ENCODE measurements at regions not wholly inside any gene's neighbourhood (a gene's known extent, or its start where the extent isn't known, plus 50 kb on each side); places are given as distances from the start of the nearest gene placed in this dataset.

DNA sequence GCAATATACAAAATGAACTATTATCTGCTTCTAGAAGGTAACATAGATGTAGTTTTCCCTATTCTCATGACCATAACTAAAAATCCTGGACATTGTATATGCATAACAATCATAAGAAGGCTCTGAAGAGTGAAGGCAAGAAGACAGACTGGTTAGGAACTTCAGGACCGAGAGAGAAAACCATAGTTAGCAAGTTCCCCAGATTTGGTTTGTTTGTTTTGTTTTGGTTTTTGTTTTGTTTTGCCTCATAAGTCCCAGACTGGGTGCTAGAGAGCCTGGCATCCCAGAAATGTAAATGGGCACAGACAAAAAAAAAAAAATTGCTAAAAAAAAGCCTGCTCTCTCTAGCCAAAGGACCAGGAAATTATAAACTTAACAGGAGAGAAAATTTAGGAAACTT is 192.2 kb upstream of the FBXO11 start:
- TF ChIP-seq, protein P1, sequence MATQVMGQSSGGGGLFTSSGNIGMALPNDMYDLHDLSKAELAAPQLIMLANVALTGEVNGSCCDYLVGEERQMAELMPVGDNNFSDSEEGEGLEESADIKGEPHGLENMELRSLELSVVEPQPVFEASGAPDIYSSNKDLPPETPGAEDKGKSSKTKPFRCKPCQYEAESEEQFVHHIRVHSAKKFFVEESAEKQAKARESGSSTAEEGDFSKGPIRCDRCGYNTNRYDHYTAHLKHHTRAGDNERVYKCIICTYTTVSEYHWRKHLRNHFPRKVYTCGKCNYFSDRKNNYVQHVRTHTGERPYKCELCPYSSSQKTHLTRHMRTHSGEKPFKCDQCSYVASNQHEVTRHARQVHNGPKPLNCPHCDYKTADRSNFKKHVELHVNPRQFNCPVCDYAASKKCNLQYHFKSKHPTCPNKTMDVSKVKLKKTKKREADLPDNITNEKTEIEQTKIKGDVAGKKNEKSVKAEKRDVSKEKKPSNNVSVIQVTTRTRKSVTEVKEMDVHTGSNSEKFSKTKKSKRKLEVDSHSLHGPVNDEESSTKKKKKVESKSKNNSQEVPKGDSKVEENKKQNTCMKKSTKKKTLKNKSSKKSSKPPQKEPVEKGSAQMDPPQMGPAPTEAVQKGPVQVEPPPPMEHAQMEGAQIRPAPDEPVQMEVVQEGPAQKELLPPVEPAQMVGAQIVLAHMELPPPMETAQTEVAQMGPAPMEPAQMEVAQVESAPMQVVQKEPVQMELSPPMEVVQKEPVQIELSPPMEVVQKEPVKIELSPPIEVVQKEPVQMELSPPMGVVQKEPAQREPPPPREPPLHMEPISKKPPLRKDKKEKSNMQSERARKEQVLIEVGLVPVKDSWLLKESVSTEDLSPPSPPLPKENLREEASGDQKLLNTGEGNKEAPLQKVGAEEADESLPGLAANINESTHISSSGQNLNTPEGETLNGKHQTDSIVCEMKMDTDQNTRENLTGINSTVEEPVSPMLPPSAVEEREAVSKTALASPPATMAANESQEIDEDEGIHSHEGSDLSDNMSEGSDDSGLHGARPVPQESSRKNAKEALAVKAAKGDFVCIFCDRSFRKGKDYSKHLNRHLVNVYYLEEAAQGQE (IDR thresholded peaks at IDR 0.05; ENCODE audit: low read depth) = no peak
- TF ChIP-seq ZBTB7A (IDR thresholded peaks at IDR 0.05; ENCODE audit: low read depth) (no peak), NFIC (IDR thresholded peaks at IDR 0.05) (no peak), CREB1 (IDR thresholded peaks at IDR 0.05; ENCODE audit: low read depth) (no peak), EGR1 (IDR thresholded peaks at IDR 0.05) (no peak)
- TF ChIP-seq, protein P2, sequence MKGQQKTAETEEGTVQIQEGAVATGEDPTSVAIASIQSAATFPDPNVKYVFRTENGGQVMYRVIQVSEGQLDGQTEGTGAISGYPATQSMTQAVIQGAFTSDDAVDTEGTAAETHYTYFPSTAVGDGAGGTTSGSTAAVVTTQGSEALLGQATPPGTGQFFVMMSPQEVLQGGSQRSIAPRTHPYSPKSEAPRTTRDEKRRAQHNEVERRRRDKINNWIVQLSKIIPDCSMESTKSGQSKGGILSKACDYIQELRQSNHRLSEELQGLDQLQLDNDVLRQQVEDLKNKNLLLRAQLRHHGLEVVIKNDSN (IDR thresholded peaks at IDR 0.05) = no peak
- TF ChIP-seq, protein P3, sequence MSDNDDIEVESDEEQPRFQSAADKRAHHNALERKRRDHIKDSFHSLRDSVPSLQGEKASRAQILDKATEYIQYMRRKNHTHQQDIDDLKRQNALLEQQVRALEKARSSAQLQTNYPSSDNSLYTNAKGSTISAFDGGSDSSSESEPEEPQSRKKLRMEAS (IDR thresholded peaks at IDR 0.05) = no peak

DNA sequence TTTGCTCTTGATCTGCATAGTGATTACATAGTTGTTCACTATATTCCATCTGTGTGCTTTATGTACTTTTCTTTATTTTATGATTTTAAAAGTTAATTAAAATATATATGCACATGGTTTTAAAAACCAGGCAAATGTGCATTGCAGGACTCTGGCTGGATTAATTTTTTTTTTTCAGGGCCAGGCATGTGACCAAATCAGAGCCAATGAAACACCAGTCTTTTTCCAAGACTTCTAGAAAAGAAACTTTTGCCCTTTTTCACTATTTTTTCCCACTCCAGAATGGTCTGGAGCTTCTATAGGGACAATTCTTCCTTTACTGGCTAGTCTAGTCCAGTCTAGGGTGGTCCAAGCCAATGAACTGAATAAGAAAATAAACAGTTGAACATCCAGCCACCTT is 198.1 kb upstream of the FBXO11 start:
- TF ChIP-seq CREB1 (IDR thresholded peaks at IDR 0.05; ENCODE audit: low read depth) = no peak
- TF ChIP-seq, protein P2 (IDR thresholded peaks at IDR 0.05) = peak; percentile 59

DNA sequence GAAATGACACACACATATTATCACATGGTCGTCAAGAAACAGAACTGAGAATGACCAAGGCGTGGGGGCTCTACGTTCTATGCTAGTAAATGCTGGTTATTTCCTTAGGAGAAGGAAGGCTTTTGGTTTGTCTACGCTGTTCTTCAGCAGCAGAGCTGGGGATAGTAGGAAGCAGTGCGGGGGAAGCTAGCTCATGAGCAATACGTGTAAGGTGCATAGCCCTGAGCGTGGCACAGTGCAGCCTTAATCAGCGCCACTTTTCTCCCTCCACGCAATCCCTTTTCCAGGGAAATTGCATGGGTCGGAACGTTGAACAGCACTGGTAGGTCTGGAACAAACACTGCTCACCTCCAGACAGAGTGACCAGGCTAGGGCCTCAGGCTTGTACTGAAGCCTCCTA is 199.6 kb upstream of the FBXO11 start:
- no peak for TF ChIP-seq EGR1 (IDR thresholded peaks at IDR 0.05)
- no peak for TF ChIP-seq TCF12 (IDR thresholded peaks at IDR 0.05; ENCODE audit: low read depth)
- no peak for TF ChIP-seq YY1 (IDR thresholded peaks at IDR 0.05; ENCODE audit: low read depth)
- TF ChIP-seq RAD21 (IDR thresholded peaks at IDR 0.05; ENCODE audit: low read depth) = no peak
- TF ChIP-seq, protein P2 (IDR thresholded peaks at IDR 0.05) = no peak
- TF ChIP-seq EP300 (IDR thresholded peaks at IDR 0.05; ENCODE audit: borderline replicate concordance) = no peak
- no peak for TF ChIP-seq TAF1 (IDR thresholded peaks at IDR 0.05; ENCODE audit: low read depth)
- no peak for TF ChIP-seq CEBPB (IDR thresholded peaks at IDR 0.05)
- TF ChIP-seq CREB1 (IDR thresholded peaks at IDR 0.05; ENCODE audit: low read depth) = no peak
- no peak for TF ChIP-seq TEAD4 (IDR thresholded peaks at IDR 0.05)
- TF ChIP-seq NFIC (IDR thresholded peaks at IDR 0.05) = no peak
- no peak for TF ChIP-seq ZBTB7A (IDR thresholded peaks at IDR 0.05; ENCODE audit: low read depth)
- TF ChIP-seq FOXM1 (IDR thresholded peaks at IDR 0.05; ENCODE audit: borderline replicate concordance, low read depth) = no peak
- TF ChIP-seq, protein P1 (IDR thresholded peaks at IDR 0.05; ENCODE audit: low read depth) = no peak
- TF ChIP-seq, protein P3 (IDR thresholded peaks at IDR 0.05) = no peak

DNA sequence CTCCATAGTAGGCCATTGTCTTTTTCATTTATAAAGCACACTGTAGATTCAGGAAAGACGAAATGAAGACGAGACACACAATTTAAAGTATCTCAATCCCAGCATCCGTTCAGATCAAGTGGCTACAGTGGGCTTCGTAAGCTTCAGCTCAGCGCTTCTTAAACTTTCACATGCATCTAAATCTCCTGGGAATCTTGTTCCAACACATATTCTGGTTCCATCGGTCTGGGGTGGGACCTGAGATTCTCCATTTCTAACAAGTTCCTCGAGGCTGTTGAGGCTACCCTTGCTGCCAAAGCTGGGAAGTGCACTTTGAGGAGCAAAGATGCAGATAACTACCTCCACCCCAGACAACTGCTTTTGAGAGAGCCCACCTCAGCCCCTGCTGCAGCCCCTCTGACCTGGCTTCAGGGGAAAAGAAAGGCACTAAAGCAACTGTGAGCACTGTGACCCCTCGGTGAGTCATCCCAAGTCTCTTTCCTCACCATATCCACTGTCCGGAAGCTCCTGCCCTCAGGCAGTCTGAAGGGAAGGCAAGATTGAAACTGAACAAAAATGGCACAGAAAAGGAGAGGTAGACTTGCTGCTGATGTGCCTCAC is 201.1 kb upstream of the FBXO11 start:
- TF ChIP-seq, protein P1 (IDR thresholded peaks at IDR 0.05; ENCODE audit: low read depth) = no peak
- TF ChIP-seq FOXM1 (IDR thresholded peaks at IDR 0.05; ENCODE audit: borderline replicate concordance, low read depth) (no peak), NFIC (IDR thresholded peaks at IDR 0.05) (no peak), TCF12 (IDR thresholded peaks at IDR 0.05; ENCODE audit: low read depth) (no peak), CREB1 (IDR thresholded peaks at IDR 0.05; ENCODE audit: low read depth) (no peak), TAF1 (IDR thresholded peaks at IDR 0.05; ENCODE audit: low read depth) (no peak), ZBTB7A (IDR thresholded peaks at IDR 0.05; ENCODE audit: low read depth) (no peak), EP300 (IDR thresholded peaks at IDR 0.05; ENCODE audit: borderline replicate concordance) (no peak), TEAD4 (IDR thresholded peaks at IDR 0.05) (no peak), YY1 (IDR thresholded peaks at IDR 0.05; ENCODE audit: low read depth) (no peak), CEBPB (IDR thresholded peaks at IDR 0.05) (no peak), RAD21 (IDR thresholded peaks at IDR 0.05; ENCODE audit: low read depth) (no peak), EGR1 (IDR thresholded peaks at IDR 0.05) (no peak)
- TF ChIP-seq, protein P3 (IDR thresholded peaks at IDR 0.05) = no peak
